HepG2 (cell line): ENCODE measurements at regions not wholly inside any gene's neighbourhood (a gene's known extent, or its start where the extent isn't known, plus 50 kb on each side); places are given as distances from the start of the nearest gene placed in this dataset.

Experiments
- ATAC-seq: fragments of 200-7000 bp; cut with Tn5 transposase; 3 replicates; pipeline ENCODE4 v1.9.1; 2020; ENCODE audit warnings: mild to moderate bottlenecking, moderate library complexity
- BruUV-seq: library from RNA; stranded (reverse); fragments of 400-500 nt; replicated peaks from 2 replicates; lab custom pipeline; 2021; lab: Mats Ljungman, UMichigan
- CTCF ChIA-PET: fragments of 300-600 bp; formaldehyde crosslinking; extraction: SDS; loops from one replicate; lab custom pipeline; 2021; ENCODE audit warnings: low total read pairs, inconsistent platforms, low intra/inter-chr PET ratio; lab: Yijun Ruan, JAX
- POLR2A ChIA-PET: fragments of 350-600 bp; sonication (Branson Sonifier 250); formaldehyde crosslinking; loops from one replicate; lab custom pipeline; 2020; ENCODE audit warnings: antibody characterized with exemption, inconsistent platforms; lab: Yijun Ruan, JAX
- DNase-seq: peaks from one replicate; pipeline ENCODE4 v3.0.0-alpha.2; 2015; ENCODE audit warnings: low spot score
- FAIRE-seq: peaks from 3 replicates; lab custom pipeline; 2011; peaks lifted over from hg19 to GRCh38; lab: Jason Lieb, UNC
- H2AFZ ChIP-seq: one replicate; pipeline ENCODE4 v1.6.1; 2011; ENCODE audit warnings: low read length, inconsistent platforms
- H3K27ac ChIP-seq: fragments of 300-600 bp; 3 replicates; pipeline ENCODE4 v1.8.0; 2011; ENCODE audit warnings: mixed run types, mild to moderate bottlenecking, mixed read lengths, low read length, inconsistent platforms; ENCODE audit not compliant: insufficient read depth; ENCODE audit errors: extremely low read length
- H3K27me3 ChIP-seq, 2 experiments: fragments of 200-600 bp in 1 of 2; 2 replicates in 1 of 2; 3 replicates in 1 of 2; pipeline versions ENCODE4 v1.6.0 to v1.8.0; 2011; ENCODE audit warnings: low read length in 2 of 2, mild to moderate bottlenecking in 2 of 2, moderate library complexity in 2 of 2, inconsistent platforms in 1 of 2; ENCODE audit not compliant: insufficient read depth in 2 of 2, control insufficient read depth in 1 of 2
- H3K36me3 ChIP-seq, 2 experiments: fragments of 200-600 bp in 1 of 2; replicated peaks in 1 of 2; 2 replicates in 1 of 2; 3 replicates in 1 of 2; pipeline versions ENCODE4 v1.5.1 to v1.8.0; 2011; ENCODE audit warnings: low read length in 2 of 2, inconsistent platforms in 1 of 2; ENCODE audit not compliant: insufficient read depth in 2 of 2, control insufficient read depth in 1 of 2
- H3K4me1 ChIP-seq: 2 replicates; pipeline ENCODE4 v1.5.1; 2012; ENCODE audit warnings: low read length, inconsistent platforms; ENCODE audit not compliant: insufficient read depth
- H3K4me2 ChIP-seq: 2 replicates; pipeline ENCODE4 v1.6.0; 2011; ENCODE audit warnings: low read depth, low read length, inconsistent platforms
- H3K4me3 ChIP-seq, 3 experiments: fragments of 200-600 bp in 1 of 3; sonication (generic), shearing (Covaris generic) in 1 of 3; replicated peaks in 1 of 3; 2 replicates each; pipeline ENCODE4 v1.5.1; 2011 to 2016; ENCODE audit warnings: low read length in 3 of 3, inconsistent platforms in 2 of 3, low read depth in 2 of 3, mild to moderate bottlenecking in 2 of 3, control low read depth in 1 of 3, mixed read lengths in 1 of 3; ENCODE audit not compliant: insufficient read depth in 1 of 3
- H3K79me2 ChIP-seq: one replicate; pipeline ENCODE4 v1.6.1; 2011; ENCODE audit warnings: low read length, inconsistent platforms; ENCODE audit not compliant: insufficient read depth
- H3K9ac ChIP-seq: 2 replicates; pipeline ENCODE4 v1.6.0; 2011; ENCODE audit warnings: mild to moderate bottlenecking, low read depth, low read length, inconsistent platforms; ENCODE audit not compliant: insufficient read depth
- H3K9me3 ChIP-seq: 2 replicates; pipeline ENCODE4 v1.5.1; 2012; ENCODE audit warnings: mild to moderate bottlenecking, low read length
- H4K20me1 ChIP-seq: 2 replicates; pipeline ENCODE4 v1.6.0; 2011; ENCODE audit warnings: inconsistent platforms, mild to moderate bottlenecking, low read length, moderate library complexity; ENCODE audit not compliant: insufficient read depth
- CBX5 ChIP-seq: sonication (generic); formaldehyde crosslinking; IDR thresholded peaks from 2 replicates; pipeline ENCODE4 v1.4.0; 2020; ENCODE audit warnings: missing genetic modification reagents, borderline replicate concordance
- KDM4B ChIP-seq: sonication (generic); formaldehyde crosslinking; IDR thresholded peaks from 2 replicates; pipeline ENCODE4 v1.4.0; 2020; ENCODE audit warnings: missing genetic modification reagents
- NFE2 ChIP-seq: sonication (generic); formaldehyde crosslinking; IDR thresholded peaks from 2 replicates; pipeline ENCODE4 v1.4.0; 2020; ENCODE audit warnings: missing genetic modification reagents
- NR2C2 ChIP-seq: sonication (generic); formaldehyde crosslinking; IDR thresholded peaks from 2 replicates; pipeline ENCODE4 v1.4.0; 2020; ENCODE audit warnings: missing genetic modification reagents, mild to moderate bottlenecking, moderate library complexity, borderline replicate concordance
- PLSCR1 ChIP-seq: sonication (generic); formaldehyde crosslinking; IDR thresholded peaks from 2 replicates; pipeline ENCODE4 v1.5.0; 2020; ENCODE audit warnings: missing genetic modification reagents, mild to moderate bottlenecking, borderline replicate concordance
- PRPF4 ChIP-seq: fragments of 200-400 bp; formaldehyde crosslinking; IDR thresholded peaks from 2 replicates; pipeline ENCODE4 v1.6.1; 2016; ENCODE audit warnings: low read length, low read depth; ENCODE audit not compliant: poor library complexity, severe bottlenecking
- RFX5 ChIP-seq: IDR thresholded peaks from 2 replicates; pipeline ENCODE4 v1.6.1; 2011; ENCODE audit warnings: low read depth, low read length, improper control_type of control experiment
- SKIL ChIP-seq: sonication (generic); formaldehyde crosslinking; IDR thresholded peaks from 2 replicates; pipeline ENCODE4 v1.8.0; 2022; ENCODE audit warnings: missing genetic modification reagents, mild to moderate bottlenecking, moderate library complexity, borderline replicate concordance
- TGIF2 ChIP-seq: IDR thresholded peaks from 2 replicates; pipeline ENCODE4 v1.6.1; 2016; ENCODE audit warnings: control low read depth, missing compliant biosample characterization
- XRCC5 ChIP-seq: fragments of 200-400 bp; formaldehyde crosslinking; optimal IDR thresholded peaks from 2 replicates; pipeline ENCODE3; 2017; ENCODE audit warnings: mild to moderate bottlenecking, low read length
- ZBTB40 ChIP-seq, 2 experiments: fragments of 450-650 bp in 1 of 2; sonication (generic) in 1 of 2; formaldehyde crosslinking in 1 of 2; IDR thresholded peaks; 2 replicates each; pipeline versions ENCODE4 v1.6.1 to v1.8.0; 2016 to 2022; ENCODE audit warnings: antibody characterized with exemption in 1 of 2, mild to moderate bottlenecking in 1 of 2, missing genetic modification reagents in 1 of 2
- ZKSCAN8 ChIP-seq: IDR thresholded peaks from 2 replicates; pipeline ENCODE4 v1.6.1; 2016; ENCODE audit warnings: borderline replicate concordance, missing genetic modification reagents, missing compliant biosample characterization
- ZNF143 ChIP-seq: sonication (generic); formaldehyde crosslinking; IDR thresholded peaks from 2 replicates; pipeline ENCODE4 v1.4.0; 2020; ENCODE audit warnings: missing genetic modification reagents
- ZNF761 ChIP-seq: sonication (generic); formaldehyde crosslinking; conservative IDR thresholded peaks from 2 replicates; pipeline ENCODE4 v1.4.0; 2020; ENCODE audit warnings: mild to moderate bottlenecking, missing genetic modification reagents
- WGBS: methylation state at CpG from one replicate; pipeline ENCODE4 v1.1.6; 2017; ENCODE audit warnings: low lambda C conversion rate; 5-methylcytosine and 5-hydroxymethylcytosine counted together
- in situ Hi-C: cut with HindIII; loops from 2 replicates; pipeline ENCODE4 v1.10.0; 2017; ENCODE audit warnings: low pct_unique_long_range_greater_than_20kb; ENCODE audit not compliant: extremely low pct_ligation_motif_present
- intact Hi-C: fragments of 100-400 bp; cut with micrococcal nuclease; formaldehyde crosslinking; loops from one replicate; pipeline ENCODE4 v1.10.0; 2022; ENCODE audit not compliant: unreplicated experiment

- H3K36me3 ChIP-seq: no peaks in the 10 kb centered on the region
- H3K4me2 ChIP-seq: no peak overlapping the region
- H3K4me1 ChIP-seq: no peaks in the 10 kb centered on the region
- FAIRE-seq (no peak), DNase-seq (no peak), ATAC-seq (no peak)
- no peak overlapping the region for H2AFZ ChIP-seq
- CTCF ChIA-PET: no interaction called here
- H3K9ac ChIP-seq: no peak overlapping the region
- POLR2A ChIA-PET: no interaction called here
- H3K27me3 ChIP-seq: no peaks in the 10 kb centered on the region
- no TSS peak for BruUV-seq
- 0% methylated on average over 2 of the region's 2 CpGs for WGBS
- H4K20me1 ChIP-seq: no peaks in the 10 kb centered on the region
- peaks cover 7% of the 10 kb centered on the region; the same call in 1 of the 2 replicates for H3K9me3 ChIP-seq
- no peak overlapping the region for H3K27ac ChIP-seq
- no peaks in the 10 kb centered on the region for H3K79me2 ChIP-seq
- in situ Hi-C loops (no loop called here), intact Hi-C loops (no loop called here)
- H3K4me3 ChIP-seq: no peak overlapping the region
- TF ChIP-seq TGIF2 (CRISPR knock-in tag) (no peak), ZNF761 (CRISPR knock-in tag) (no peak), ZNF143 (CRISPR knock-in tag) (no peak), ZKSCAN8 (CRISPR knock-in tag) (no peak), PRPF4 (no peak), SKIL (CRISPR knock-in tag) (no peak), RFX5 (no peak), ZBTB40 (IDR thresholded peaks at IDR 0.05) (no peak), ZBTB40 (CRISPR knock-in tag; IDR thresholded peaks at IDR 0.05) (no peak), NFE2 (CRISPR knock-in tag) (no peak), KDM4B (no peak), NR2C2 (no peak), CBX5 (no peak), XRCC5 (no peak), PLSCR1 (CRISPR knock-in tag) (no peak)
Measured at GRCh38 chr14:71273366-71273765, 366.1 kb downstream of the PCNX1 start.
